ENCODE measurements at regions not wholly inside any gene's neighbourhood (a gene's known extent, or its start where the extent isn't known, plus 50 kb on each side); places are given as distances from the start of the nearest gene placed in this dataset.

GRCh38 chr7:51666751-51667150 lies 350.1 kb upstream of the COBL start:
- Mint-ChIP-seq H3K4me1 (ENCODE audit: low read depth) (no peaks in the 10 kb centered on the region), H3K27ac (no peak overlapping the region), H3K36me3 (ENCODE audit: low read depth) (no peaks in the 10 kb centered on the region), H3K27me3 (no peaks in the 10 kb centered on the region), H3K4me3 (no peak overlapping the region), H3K9me3 (peaks cover 16% of the 10 kb centered on the region)
- intact Hi-C loops (cut with micrococcal nuclease) = no loop called here

GRCh38 chr7:51666266-51666665 lies 349.7 kb upstream of the COBL start:
- intact Hi-C loops (cut with micrococcal nuclease) = no loop called here
- no peaks in the 10 kb centered on the region for H3K27me3 Mint-ChIP-seq
- no peak overlapping the region for H3K27ac Mint-ChIP-seq
- peaks cover 11% of the 10 kb centered on the region for H3K9me3 Mint-ChIP-seq
- H3K4me3 Mint-ChIP-seq = no peak overlapping the region
- H3K4me1 Mint-ChIP-seq (ENCODE audit: low read depth) = no peaks in the 10 kb centered on the region
- H3K36me3 Mint-ChIP-seq (ENCODE audit: low read depth) = no peaks in the 10 kb centered on the region

GRCh38 chr7:51665045-51665780 lies 348.6 kb upstream of the COBL start:
- intact Hi-C loops (cut with micrococcal nuclease) = no loop called here
- no peak overlapping the region for H3K27ac Mint-ChIP-seq
- H3K27me3 Mint-ChIP-seq = no peaks in the 10 kb centered on the region
- H3K4me3 Mint-ChIP-seq = no peak overlapping the region
- H3K36me3 Mint-ChIP-seq (ENCODE audit: low read depth) = no peaks in the 10 kb centered on the region
- H3K4me1 Mint-ChIP-seq (ENCODE audit: low read depth) = no peaks in the 10 kb centered on the region
- peaks cover under 1% of the 10 kb centered on the region for H3K9me3 Mint-ChIP-seq

GRCh38 chr7:51660516-51660915 lies 343.9 kb upstream of the COBL start:
- no peaks in the 10 kb centered on the region for H3K9me3 Mint-ChIP-seq
- no peak overlapping the region for H3K4me3 Mint-ChIP-seq
- H3K36me3 Mint-ChIP-seq (ENCODE audit: low read depth) = no peaks in the 10 kb centered on the region
- intact Hi-C loops (cut with micrococcal nuclease) = no loop called here
- no peak overlapping the region for H3K27ac Mint-ChIP-seq
- H3K4me1 Mint-ChIP-seq (ENCODE audit: low read depth) = no peaks in the 10 kb centered on the region
- H3K27me3 Mint-ChIP-seq = no peaks in the 10 kb centered on the region

GRCh38 chr7:51658684-51659083 lies 342.1 kb upstream of the COBL start:
- Mint-ChIP-seq H3K9me3 (peaks cover 9% of the 10 kb centered on the region), H3K27ac (no peak overlapping the region), H3K27me3 (no peaks in the 10 kb centered on the region), H3K4me1 (ENCODE audit: low read depth) (no peaks in the 10 kb centered on the region), H3K4me3 (no peak overlapping the region), H3K36me3 (ENCODE audit: low read depth) (no peaks in the 10 kb centered on the region)
- intact Hi-C loops (cut with micrococcal nuclease) = no loop called here

- no peaks in the 10 kb centered on the region for H3K27me3 Mint-ChIP-seq
- intact Hi-C loops (cut with micrococcal nuclease) = no loop called here
- H3K4me1 Mint-ChIP-seq (ENCODE audit: low read depth) = no peaks in the 10 kb centered on the region
- no peaks in the 10 kb centered on the region for H3K36me3 Mint-ChIP-seq (ENCODE audit: low read depth)
- H3K27ac Mint-ChIP-seq = no peak overlapping the region
- H3K9me3 Mint-ChIP-seq = peaks cover 9% of the 10 kb centered on the region
- no peak overlapping the region for H3K4me3 Mint-ChIP-seq
Observed at GRCh38 chr7:51647931-51648351, 331.3 kb upstream of the COBL start.

GRCh38 chr7:51647486-51647885 lies 330.9 kb upstream of the COBL start:
- intact Hi-C loops (cut with micrococcal nuclease) = no loop called here
- Mint-ChIP-seq H3K4me3 (no peak overlapping the region), H3K27ac (no peak overlapping the region), H3K9me3 (peaks cover 5% of the 10 kb centered on the region), H3K4me1 (ENCODE audit: low read depth) (no peaks in the 10 kb centered on the region), H3K27me3 (no peaks in the 10 kb centered on the region), H3K36me3 (ENCODE audit: low read depth) (no peaks in the 10 kb centered on the region)

GRCh38 chr7:51645702-51646298 lies 329.2 kb upstream of the COBL start:
- no peak overlapping the region for H3K27ac Mint-ChIP-seq
- no peak overlapping the region for H3K4me3 Mint-ChIP-seq
- H3K27me3 Mint-ChIP-seq = no peaks in the 10 kb centered on the region
- intact Hi-C loops (cut with micrococcal nuclease) = no loop called here
- no peaks in the 10 kb centered on the region for H3K4me1 Mint-ChIP-seq (ENCODE audit: low read depth)
- no peaks in the 10 kb centered on the region for H3K36me3 Mint-ChIP-seq (ENCODE audit: low read depth)
- no peaks in the 10 kb centered on the region for H3K9me3 Mint-ChIP-seq

- no peak overlapping the region for H3K4me3 Mint-ChIP-seq
- intact Hi-C loops (cut with micrococcal nuclease) = no loop called here
- no peaks in the 10 kb centered on the region for H3K4me1 Mint-ChIP-seq (ENCODE audit: low read depth)
- H3K27ac Mint-ChIP-seq = no peak overlapping the region
- no peaks in the 10 kb centered on the region for H3K36me3 Mint-ChIP-seq (ENCODE audit: low read depth)
- H3K27me3 Mint-ChIP-seq = no peaks in the 10 kb centered on the region
- H3K9me3 Mint-ChIP-seq = no peaks in the 10 kb centered on the region
Observed at GRCh38 chr7:51645255-51645654, 328.6 kb upstream of the COBL start.

GRCh38 chr7:51644216-51644615 lies 327.6 kb upstream of the COBL start:
- no peaks in the 10 kb centered on the region for H3K36me3 Mint-ChIP-seq (ENCODE audit: low read depth)
- intact Hi-C loops (cut with micrococcal nuclease) = no loop called here
- no peaks in the 10 kb centered on the region for H3K4me1 Mint-ChIP-seq (ENCODE audit: low read depth)
- no peaks in the 10 kb centered on the region for H3K27me3 Mint-ChIP-seq
- no peaks in the 10 kb centered on the region for H3K9me3 Mint-ChIP-seq
- H3K27ac Mint-ChIP-seq = no peak overlapping the region
- no peak overlapping the region for H3K4me3 Mint-ChIP-seq

- no peaks in the 10 kb centered on the region for H3K27me3 Mint-ChIP-seq
- intact Hi-C loops (cut with micrococcal nuclease) = no loop called here
- no peak overlapping the region for H3K27ac Mint-ChIP-seq
- no peak overlapping the region for H3K4me3 Mint-ChIP-seq
- no peaks in the 10 kb centered on the region for H3K4me1 Mint-ChIP-seq (ENCODE audit: low read depth)
- peaks cover 7% of the 10 kb centered on the region for H3K9me3 Mint-ChIP-seq
- no peaks in the 10 kb centered on the region for H3K36me3 Mint-ChIP-seq (ENCODE audit: low read depth)
Observed at GRCh38 chr7:51640841-51641240, 324.2 kb upstream of the COBL start.

- Mint-ChIP-seq H3K36me3 (ENCODE audit: low read depth) (no peaks in the 10 kb centered on the region), H3K27ac (no peak overlapping the region), H3K9me3 (peaks cover 13% of the 10 kb centered on the region), H3K4me3 (no peak overlapping the region), H3K27me3 (no peaks in the 10 kb centered on the region), H3K4me1 (ENCODE audit: low read depth) (no peaks in the 10 kb centered on the region)
- intact Hi-C loops (cut with micrococcal nuclease) = no loop called here
Observed at GRCh38 chr7:51639661-51640334, 323.2 kb upstream of the COBL start.

- no peaks in the 10 kb centered on the region for H3K4me1 Mint-ChIP-seq (ENCODE audit: low read depth)
- H3K27me3 Mint-ChIP-seq = no peaks in the 10 kb centered on the region
- H3K4me3 Mint-ChIP-seq = no peak overlapping the region
- intact Hi-C loops (cut with micrococcal nuclease) = no loop called here
- no peak overlapping the region for H3K27ac Mint-ChIP-seq
- peaks cover 29% of the 10 kb centered on the region for H3K9me3 Mint-ChIP-seq
- no peaks in the 10 kb centered on the region for H3K36me3 Mint-ChIP-seq (ENCODE audit: low read depth)
Observed at GRCh38 chr7:51636503-51636902, 319.9 kb upstream of the COBL start.

GRCh38 chr7:51635775-51636174 lies 319.2 kb upstream of the COBL start:
- peaks cover 36% of the 10 kb centered on the region for H3K9me3 Mint-ChIP-seq
- no peaks in the 10 kb centered on the region for H3K4me1 Mint-ChIP-seq (ENCODE audit: low read depth)
- H3K27me3 Mint-ChIP-seq = no peaks in the 10 kb centered on the region
- intact Hi-C loops (cut with micrococcal nuclease) = no loop called here
- H3K36me3 Mint-ChIP-seq (ENCODE audit: low read depth) = no peaks in the 10 kb centered on the region
- H3K27ac Mint-ChIP-seq = no peak overlapping the region
- H3K4me3 Mint-ChIP-seq = no peak overlapping the region

All from dendritic cell treated with granulocyte-macrophage colony-stimulating factor and Interleukin-4, amounts not matched to agents 40 ng/mL and 50 ng/mL, for 4 days (primary cell).